ENCODE measurements at regions not wholly inside any gene's neighbourhood (a gene's known extent, or its start where the extent isn't known, plus 50 kb on each side); places are given as distances from the start of the nearest gene placed in this dataset.
"Not testable (repeated sequence)": the region's sequence is repeated elsewhere in the genome, so short reads cannot be mapped to it uniquely, and the experiment has no call there.

DNA sequence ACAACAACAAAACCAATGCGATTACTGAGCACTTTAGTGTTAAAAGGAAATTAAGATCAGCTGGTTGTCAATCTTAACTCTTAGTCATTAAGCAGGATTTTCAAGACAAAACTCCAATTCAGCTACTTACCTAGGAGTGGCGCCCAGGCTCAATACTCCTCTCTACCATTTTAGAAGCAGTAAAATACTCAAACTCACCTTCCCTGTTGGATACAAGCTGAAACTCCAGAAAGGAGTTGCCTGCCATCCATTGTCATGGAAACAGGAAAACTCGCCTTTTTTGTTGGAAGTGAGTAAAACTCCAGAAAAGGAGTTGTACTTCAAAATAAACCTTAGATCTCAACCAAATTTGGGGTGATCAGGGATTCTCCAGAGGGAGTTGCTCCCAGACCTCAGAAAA is 127.0 kb upstream of the F3 start:
- DNase-seq, result no peak

GRCh38 chr1:94667818-94668217 is 126.3 kb upstream of the F3 start:
- no peak for DNase-seq

- DNase-seq, result no peak
These were observed 125.2 kb upstream of the F3 start for GRCh38 chr1:94666797-94667196.

DNA sequence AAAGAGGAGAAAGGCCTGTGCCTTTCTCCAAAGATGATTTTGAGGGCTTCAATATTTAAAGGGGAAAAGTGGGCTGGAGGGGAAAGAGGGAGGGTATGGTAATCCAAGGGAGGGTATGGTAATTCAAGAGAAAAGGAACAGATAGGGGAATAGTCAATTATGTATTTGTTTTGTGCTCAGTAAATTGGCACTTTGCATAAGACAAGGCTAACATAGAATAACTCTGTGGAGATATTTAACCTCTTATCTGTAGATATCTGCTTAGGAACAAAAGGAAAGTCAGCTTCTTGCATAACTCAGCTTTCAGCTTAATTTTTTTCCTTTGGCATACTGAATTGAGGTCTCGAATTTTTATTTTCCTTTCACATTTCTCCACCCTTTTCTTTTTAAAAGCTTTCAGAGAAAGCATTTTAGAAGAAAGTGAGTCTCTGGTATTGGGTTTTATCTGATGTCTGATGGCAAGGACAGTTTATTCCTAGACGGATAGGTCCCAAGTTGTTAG is 119.9 kb upstream of the F3 start:
- no peak for DNase-seq

DNA sequence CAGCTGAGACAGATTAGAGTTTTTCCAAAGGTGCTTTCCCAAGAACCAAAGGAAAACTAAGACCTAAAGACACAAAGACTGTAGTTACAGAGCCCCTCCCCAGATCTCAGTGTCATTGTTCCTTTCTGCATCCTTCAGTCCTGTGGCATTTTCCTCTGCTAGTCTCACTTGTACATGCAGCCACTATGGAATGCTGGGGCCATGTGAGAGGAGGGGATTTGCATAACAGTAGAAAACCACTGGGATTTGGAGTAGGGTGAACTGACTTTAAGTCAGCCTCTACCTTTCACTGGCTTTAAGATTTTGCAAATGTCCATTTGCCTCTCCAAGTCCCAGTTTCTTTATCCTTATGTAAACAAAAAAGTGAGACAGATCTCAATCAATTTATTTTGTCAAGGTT is 119.4 kb upstream of the F3 start:
- no peak for DNase-seq

DNA sequence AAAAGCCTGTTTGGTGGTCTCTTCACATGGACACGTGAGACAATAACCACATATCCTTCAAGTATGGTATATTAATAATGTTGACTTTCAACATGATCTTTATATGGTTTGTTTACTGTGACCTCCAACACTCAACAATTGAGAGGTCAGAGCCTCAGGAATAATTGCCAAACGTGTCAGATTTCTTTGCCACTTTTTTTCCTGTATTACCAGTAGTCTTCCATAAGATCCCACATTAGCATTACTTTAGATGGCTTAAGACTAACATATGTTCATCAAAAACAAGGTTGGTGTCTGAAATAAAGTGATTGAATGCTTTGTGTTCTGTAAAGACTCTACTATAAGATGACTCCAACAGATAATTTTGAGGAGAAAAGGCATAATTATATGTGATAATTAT is 118.7 kb upstream of the F3 start:
- DNase-seq, result no peak

- DNase-seq, result not testable (repeated sequence)
These were observed 117.6 kb upstream of the F3 start for GRCh38 chr1:94659202-94659601.

DNA sequence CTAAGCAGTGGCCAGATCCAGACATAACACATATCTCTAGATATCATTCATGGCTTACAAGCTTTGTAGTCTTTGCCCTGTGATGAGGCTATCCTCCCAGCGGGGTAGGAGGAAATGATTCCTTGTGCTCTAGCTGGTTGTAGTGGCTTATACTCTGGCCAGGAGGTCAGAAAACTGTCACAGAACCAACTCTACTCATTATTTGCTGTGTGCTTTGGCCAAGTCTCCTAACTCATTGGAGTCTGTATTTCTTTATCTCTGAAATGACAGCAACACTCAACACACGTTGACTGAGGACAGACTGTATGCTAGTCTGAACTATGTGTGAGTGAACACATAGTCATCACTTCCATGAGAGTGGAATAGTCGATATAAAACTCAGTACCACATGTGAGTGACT is 116.7 kb upstream of the F3 start:
- no peak for DNase-seq

- DNase-seq, result not testable (repeated sequence)
These were observed 116.2 kb upstream of the F3 start for GRCh38 chr1:94657776-94658175.

GRCh38 chr1:94656967-94657366 is 115.4 kb upstream of the F3 start:
- no peak for DNase-seq

- DNase-seq, result no peak
These were observed 113.4 kb upstream of the F3 start for GRCh38 chr1:94654919-94655318.

GRCh38 chr1:94654459-94654858 is 112.9 kb upstream of the F3 start:
- no peak for DNase-seq

DNA sequence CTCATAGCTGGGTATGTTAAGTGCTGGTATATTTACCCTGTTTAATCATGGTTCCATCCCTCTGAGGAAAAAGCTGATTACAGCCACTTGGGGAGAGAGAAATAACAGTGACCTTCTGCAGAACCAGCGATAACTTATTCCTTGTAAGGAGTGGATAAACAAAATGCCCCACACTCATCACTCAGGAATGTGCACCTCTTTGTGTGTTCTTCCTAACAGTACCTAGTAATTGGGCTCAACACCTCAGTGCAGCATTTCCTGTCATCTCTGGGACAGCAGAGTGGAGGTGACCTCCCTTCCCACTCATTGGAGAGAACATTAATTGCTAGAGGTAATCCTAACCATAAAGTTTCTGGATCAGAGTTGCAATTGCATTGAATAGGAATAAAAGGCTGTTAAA is 112.5 kb upstream of the F3 start:
- no peak for DNase-seq

DNA sequence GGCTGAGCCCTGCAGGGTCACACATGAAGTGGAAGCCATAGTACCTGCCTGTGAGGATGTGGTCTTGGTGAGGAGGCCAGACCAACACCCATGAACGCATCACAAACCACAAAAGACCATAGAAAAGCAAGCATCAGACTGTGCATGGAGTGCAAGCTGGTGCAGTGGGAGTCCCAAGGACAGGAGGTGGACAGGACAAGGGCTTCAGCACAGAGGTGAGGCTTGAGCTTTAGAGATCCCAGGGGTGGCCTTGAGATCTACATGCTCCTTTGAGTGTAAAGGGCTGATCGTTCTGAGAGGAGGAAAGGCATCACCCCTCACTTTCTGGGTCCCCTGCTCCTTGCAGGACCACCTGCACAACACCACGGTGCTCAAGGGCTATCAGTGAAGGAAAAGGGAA is 111.9 kb upstream of the F3 start:
- DNase-seq, result no peak

DNA sequence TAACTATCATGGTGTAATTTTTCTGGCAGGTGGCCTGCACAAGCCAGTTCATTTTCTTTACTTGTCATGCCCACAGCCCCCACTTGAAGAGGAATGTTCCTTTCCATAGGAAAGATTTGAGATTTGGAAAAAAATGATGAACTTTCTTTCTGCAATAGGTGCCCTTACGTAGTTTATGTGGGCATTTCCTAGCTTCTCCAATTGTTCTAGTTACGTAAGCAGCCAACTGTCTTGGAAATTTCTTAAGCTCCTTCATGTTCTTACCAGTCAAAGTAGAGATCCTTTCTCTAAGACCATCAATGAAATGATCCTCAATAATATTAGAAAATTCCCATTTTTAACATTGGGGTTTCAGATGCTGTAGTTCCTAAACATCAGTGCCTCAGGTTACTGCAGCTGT is 109.5 kb upstream of the F3 start:
- DNase-seq, result no peak

GRCh38 chr1:94650301-94650700 is 108.7 kb upstream of the F3 start:
- DNase-seq, result no peak

DNA sequence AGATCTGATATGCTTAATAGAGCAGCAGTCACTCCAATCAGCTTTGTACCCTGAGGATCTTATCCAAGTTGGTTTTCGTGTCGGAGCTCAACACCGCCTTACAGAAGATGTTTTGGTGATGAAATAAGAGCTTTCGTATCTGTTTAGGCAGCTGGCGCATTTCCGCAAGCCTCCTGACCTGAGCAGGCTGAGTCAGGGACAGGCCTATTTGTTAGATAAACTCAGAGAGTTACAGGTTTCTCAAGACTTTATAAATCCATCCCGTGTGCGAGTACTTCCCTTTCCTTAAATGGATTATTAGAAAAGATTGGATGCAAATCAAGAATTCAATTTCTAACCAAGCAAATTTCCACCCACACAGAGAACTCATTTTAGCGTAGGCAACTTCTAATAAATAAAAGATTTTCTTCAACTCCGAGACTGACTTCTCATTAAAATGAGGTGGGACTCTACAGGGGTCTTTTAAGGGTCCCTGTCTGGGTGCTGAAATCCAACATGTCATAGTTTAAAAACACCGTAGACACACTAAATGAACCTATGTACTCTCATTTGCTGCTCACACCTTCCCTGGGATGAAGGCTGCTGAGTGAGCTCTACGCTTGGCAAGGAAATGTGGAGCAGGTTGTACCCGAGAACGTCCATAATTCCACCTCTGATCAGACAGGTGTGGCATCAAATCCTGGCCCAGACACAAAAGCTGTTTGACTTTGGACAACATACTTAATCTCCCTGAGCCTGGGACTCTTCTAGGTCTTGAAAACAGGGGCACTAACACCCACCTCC is 106.9 kb upstream of the F3 start:
- DNase-seq, result no peak

DNA sequence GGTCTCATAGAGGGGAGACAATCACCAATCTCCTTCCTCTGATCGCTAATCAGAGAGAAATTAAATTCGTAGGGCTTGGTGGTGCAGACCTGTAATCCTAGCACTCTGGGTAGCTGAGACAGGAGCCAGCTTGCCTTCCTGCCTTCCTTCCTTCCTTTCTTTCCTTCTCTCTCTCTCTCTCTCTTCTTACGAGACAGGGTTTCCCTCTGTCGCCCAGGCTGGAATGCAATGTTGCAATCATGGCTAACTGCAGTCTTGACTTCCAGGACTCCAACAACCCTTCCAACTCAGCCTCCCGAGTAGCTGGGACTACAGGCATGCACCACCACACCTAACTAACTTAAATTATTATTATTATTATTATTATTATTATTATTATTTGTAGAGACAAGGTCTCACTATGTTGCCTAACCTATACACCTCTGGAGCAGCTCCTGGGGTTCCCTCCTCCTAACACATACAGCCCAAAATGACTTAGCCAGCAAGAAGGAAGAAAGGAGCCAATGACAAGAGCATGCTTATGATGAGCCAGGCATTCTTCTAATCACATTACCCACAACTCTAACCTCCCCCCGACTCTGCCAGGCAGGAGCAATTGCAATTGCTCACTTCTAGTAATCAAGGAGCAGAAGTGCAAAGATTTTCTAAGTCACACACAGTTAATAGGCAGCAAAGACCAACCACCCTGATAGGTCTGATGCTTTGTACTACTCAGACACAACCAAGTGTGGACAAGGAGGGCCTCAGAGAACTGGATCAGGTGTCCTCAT is 105.4 kb upstream of the F3 start:
- no peak for DNase-seq

GRCh38 chr1:94646141-94646643 is 104.6 kb upstream of the F3 start:
- DNase-seq, result no peak

GRCh38 chr1:94644352-94644751 is 102.8 kb upstream of the F3 start:
- no peak for DNase-seq

DNA sequence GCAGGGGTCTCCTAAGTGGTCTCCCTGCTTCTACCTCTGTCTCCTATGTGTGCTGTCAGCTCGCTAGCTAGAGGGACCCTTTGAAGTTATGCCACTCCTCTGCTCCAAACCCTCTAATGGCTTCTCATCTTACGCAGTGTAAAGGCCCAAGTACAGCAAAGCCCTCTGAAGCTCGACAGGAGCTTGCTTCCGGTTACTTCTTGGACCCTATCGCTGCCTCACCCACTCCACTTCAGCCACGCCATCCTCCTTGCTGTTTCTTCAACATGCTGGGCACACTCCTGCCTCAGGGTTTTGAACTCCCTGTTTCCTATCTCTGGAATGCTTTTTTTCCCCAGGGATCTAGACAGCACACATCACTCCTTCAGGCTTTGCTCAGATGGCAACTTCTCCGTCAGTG is 102.3 kb upstream of the F3 start:
- no peak for DNase-seq

- DNase-seq, result no peak
These were observed 101.2 kb upstream of the F3 start for GRCh38 chr1:94642617-94643321.

DNA sequence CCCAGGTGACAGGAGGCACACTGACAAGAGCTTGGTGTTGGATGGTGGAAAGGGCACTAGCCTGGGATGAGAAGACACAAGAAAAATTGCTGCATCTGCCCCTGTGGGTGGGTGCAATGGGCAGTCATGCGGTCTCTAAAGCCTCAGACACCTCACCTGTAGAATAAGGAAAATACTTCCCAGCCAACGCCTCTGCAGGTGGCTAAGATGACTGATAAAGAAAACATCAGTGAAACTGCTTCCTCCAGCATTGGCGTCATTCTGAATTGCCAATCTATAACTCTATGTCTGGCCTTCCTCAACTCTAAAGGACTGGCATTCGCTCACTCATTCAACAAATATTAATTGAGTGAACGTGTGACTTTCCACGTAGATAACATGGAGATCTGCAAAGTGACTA is 100.4 kb upstream of the F3 start:
- no peak for DNase-seq

- no peak for DNase-seq
These were observed 98.6 kb upstream of the F3 start for GRCh38 chr1:94640125-94640524.
